DOHH2 (cell line): ENCODE measurements at regions not wholly inside any gene's neighbourhood (a gene's known extent, or its start where the extent isn't known, plus 50 kb on each side); places are given as distances from the start of the nearest gene placed in this dataset.
"Not testable (repeated sequence)": the region's sequence is repeated elsewhere in the genome, so short reads cannot be mapped to it uniquely, and the experiment has no call there.

ENCODE experiments used
- CTCF ChIP-seq: fragments of 200-600 bp; sonication (generic); IDR thresholded peaks from one replicate; pipeline ENCODE4 v1.5.1; 2014; ENCODE audit warnings: antibody characterized with exemption, mild to moderate bottlenecking, low read depth, low read length; ENCODE audit not compliant: poor library complexity, severe bottlenecking
- EZH2phosphoT487 ChIP-seq: fragments of 200-600 bp; sonication (generic); IDR thresholded peaks from 2 replicates; pipeline ENCODE4 v1.6.1; 2017; ENCODE audit warnings: borderline replicate concordance, mild to moderate bottlenecking, antibody characterized with exemption, low read length, moderate library complexity, mixed read lengths

DNA sequence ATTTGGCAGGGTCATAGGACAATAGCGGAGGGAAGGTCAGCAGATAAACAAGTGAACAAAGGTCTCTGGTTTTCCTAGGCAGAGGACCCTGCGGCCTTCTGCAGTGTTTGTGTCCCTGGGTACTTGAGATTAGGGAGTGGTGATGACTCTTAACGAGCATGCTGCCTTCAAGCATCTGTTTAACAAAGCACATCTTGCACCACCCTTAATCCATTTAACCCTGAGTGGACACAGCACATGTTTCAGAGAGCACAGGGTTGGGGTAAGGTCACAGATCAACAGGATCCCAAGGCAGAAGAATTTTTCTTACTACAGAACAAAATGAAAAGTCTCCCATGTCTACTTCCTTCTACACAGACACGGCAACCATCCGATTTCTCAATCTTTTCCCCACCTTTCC is 74.7 kb downstream of the LAT start:
- not testable (repeated sequence) for TF ChIP-seq CTCF, EZH2phosphoT487
